Amniotic epithelial cell (primary cell): ENCODE measurements at regions not wholly inside any gene's neighbourhood (a gene's known extent, or its start where the extent isn't known, plus 50 kb on each side); places are given as distances from the start of the nearest gene placed in this dataset.
"Not testable (repeated sequence)": the region's sequence is repeated elsewhere in the genome, so short reads cannot be mapped to it uniquely, and the experiment has no call there.

Experiments used
- DNase-seq: peaks from one replicate; pipeline ENCODE4 v3.0.0-alpha.2; 2010; ENCODE audit warnings: low read depth

GRCh38 chr5:167339205-167339604 lies 952.2 kb upstream of the WWC1 start:
- DNase-seq: peak; percentile 7

GRCh38 chr5:167346461-167346860 lies 945.0 kb upstream of the WWC1 start:
- no peak for DNase-seq

- no peak for DNase-seq
These were observed 943.1 kb upstream of the WWC1 start for GRCh38 chr5:167348251-167348926.

- DNase-seq: no peak
These were observed 942.5 kb upstream of the WWC1 start for GRCh38 chr5:167348980-167349379.

- no peak for DNase-seq
These were observed 940.1 kb upstream of the WWC1 start for GRCh38 chr5:167351316-167351715.

GRCh38 chr5:167352801-167353200 lies 938.6 kb upstream of the WWC1 start:
- DNase-seq: peak; percentile 60

- no peak for DNase-seq
These were observed 936.1 kb upstream of the WWC1 start for GRCh38 chr5:167355346-167355745.

- peak; percentile 49 for DNase-seq
These were observed 935.1 kb upstream of the WWC1 start for GRCh38 chr5:167356374-167356773.

GRCh38 chr5:167358868-167359492 lies 932.5 kb upstream of the WWC1 start:
- DNase-seq: no peak

GRCh38 chr5:167361795-167362194 lies 929.6 kb upstream of the WWC1 start:
- peak; percentile 3 for DNase-seq

- DNase-seq: no peak
These were observed 928.4 kb upstream of the WWC1 start for GRCh38 chr5:167363065-167363464.

GRCh38 chr5:167375125-167375524 lies 916.3 kb upstream of the WWC1 start:
- no peak for DNase-seq

GRCh38 chr5:167378894-167379723 lies 912.3 kb upstream of the WWC1 start:
- no peak for DNase-seq

GRCh38 chr5:167381457-167381856 lies 910.0 kb upstream of the WWC1 start:
- no peak for DNase-seq

GRCh38 chr5:167389537-167389936 lies 901.9 kb upstream of the WWC1 start:
- peak; percentile 53 for DNase-seq

GRCh38 chr5:167391286-167391685 lies 900.2 kb upstream of the WWC1 start:
- DNase-seq: not testable (repeated sequence)

- DNase-seq: no peak
These were observed 899.2 kb upstream of the WWC1 start for GRCh38 chr5:167392240-167392639.

- no peak for DNase-seq
These were observed 898.1 kb upstream of the WWC1 start for GRCh38 chr5:167393358-167393757.

- peak; percentile 58 for DNase-seq
These were observed 888.8 kb upstream of the WWC1 start for GRCh38 chr5:167402671-167403070.

GRCh38 chr5:167406513-167406912 lies 884.9 kb upstream of the WWC1 start:
- peak; percentile 25 for DNase-seq

- DNase-seq: peak; percentile 84
These were observed 878.9 kb upstream of the WWC1 start for GRCh38 chr5:167412556-167412955.

- DNase-seq: no peak
These were observed 877.9 kb upstream of the WWC1 start for GRCh38 chr5:167413506-167413905.

- no peak for DNase-seq
These were observed 876.8 kb upstream of the WWC1 start for GRCh38 chr5:167414611-167415010.
